HEK293 (cell line): ENCODE measurements at regions not wholly inside any gene's neighbourhood (a gene's known extent, or its start where the extent isn't known, plus 50 kb on each side); places are given as distances from the start of the nearest gene placed in this dataset.
A peak's percentile ranks its signal among the peaks of the same experiment; 100 is the strongest.

ENCODE experiments used
- BCL11B ChIP-seq: fragments of 450-650 bp; formaldehyde crosslinking; IDR thresholded peaks from 2 replicates; pipeline ENCODE4 v1.5.1; 2016; ENCODE audit warnings: low read depth, missing biosample characterization, missing genetic modification characterization
- GLI2 ChIP-seq: fragments of 450-650 bp; formaldehyde crosslinking; IDR thresholded peaks from 2 replicates; pipeline ENCODE4; 2017; ENCODE audit warnings: missing biosample characterization, missing genetic modification characterization, low read depth, borderline replicate concordance
- HOXA7 ChIP-seq: sonication (generic); formaldehyde crosslinking; IDR thresholded peaks from 2 replicates; pipeline ENCODE4 v1.8.1; 2022; ENCODE audit warnings: missing genetic modification reagents, borderline replicate concordance
- INSM2 ChIP-seq: fragments of 450-650 bp; formaldehyde crosslinking; IDR thresholded peaks from 2 replicates; pipeline ENCODE4 v1.5.1; 2016; ENCODE audit warnings: missing biosample characterization, missing genetic modification characterization
- MZF1 ChIP-seq: fragments of 450-650 bp; formaldehyde crosslinking; IDR thresholded peaks from 2 replicates; pipeline ENCODE4 v1.5.1; 2017; ENCODE audit warnings: missing biosample characterization, missing genetic modification characterization, borderline replicate concordance
- OSR2 ChIP-seq: fragments of 450-650 bp; formaldehyde crosslinking; IDR thresholded peaks from 2 replicates; pipeline ENCODE4 v1.5.1; 2016; ENCODE audit warnings: missing biosample characterization, missing genetic modification characterization
- SCRT2 ChIP-seq: fragments of 450-650 bp; formaldehyde crosslinking; IDR thresholded peaks from 2 replicates; pipeline ENCODE4 v1.5.1; 2016; ENCODE audit warnings: missing biosample characterization, missing genetic modification characterization
- SP2 ChIP-seq: fragments of 450-650 bp; formaldehyde crosslinking; IDR thresholded peaks from 2 replicates; pipeline ENCODE4 v1.5.1; 2016; ENCODE audit warnings: missing biosample characterization, missing genetic modification characterization
- ZBTB10 ChIP-seq: fragments of 450-650 bp; formaldehyde crosslinking; IDR thresholded peaks from 2 replicates; pipeline ENCODE4 v1.5.1; 2016; ENCODE audit warnings: missing biosample characterization, missing genetic modification characterization
- ZBTB44 ChIP-seq: fragments of 450-650 bp; IDR thresholded peaks from 2 replicates; pipeline ENCODE4 v1.5.1; 2018; ENCODE audit warnings: missing biosample characterization, mild to moderate bottlenecking, missing genetic modification characterization
- ZBTB48 ChIP-seq: fragments of 450-650 bp; formaldehyde crosslinking; IDR thresholded peaks from 2 replicates; pipeline ENCODE4 v1.5.1; 2016; ENCODE audit warnings: missing biosample characterization, missing genetic modification characterization
- ZBTB49 ChIP-seq: fragments of 450-650 bp; formaldehyde crosslinking; IDR thresholded peaks from 2 replicates; pipeline ENCODE4 v1.5.1; 2016; ENCODE audit warnings: missing biosample characterization, missing genetic modification characterization, low read depth
- ZNF132 ChIP-seq: fragments of 450-650 bp; formaldehyde crosslinking; IDR thresholded peaks from 2 replicates; pipeline ENCODE4 v1.5.1; 2017; ENCODE audit warnings: missing biosample characterization, missing genetic modification characterization, borderline replicate concordance
- ZNF133 ChIP-seq: fragments of 450-650 bp; formaldehyde crosslinking; IDR thresholded peaks from 2 replicates; pipeline ENCODE4 v1.5.1; 2016; ENCODE audit warnings: missing biosample characterization, missing genetic modification characterization
- ZNF157 ChIP-seq: fragments of 450-650 bp; formaldehyde crosslinking; IDR thresholded peaks from 2 replicates; pipeline ENCODE4 v1.5.1; 2016; ENCODE audit warnings: missing biosample characterization, missing genetic modification characterization
- ZNF16 ChIP-seq: fragments of 450-650 bp; formaldehyde crosslinking; IDR thresholded peaks from 2 replicates; pipeline ENCODE4 v1.5.1; 2016; ENCODE audit warnings: low read depth, missing biosample characterization, missing genetic modification characterization
- ZNF223 ChIP-seq: fragments of 450-650 bp; formaldehyde crosslinking; IDR thresholded peaks from 2 replicates; pipeline ENCODE4 v1.5.1; 2016; ENCODE audit warnings: missing biosample characterization, missing genetic modification characterization
- ZNF266 ChIP-seq: fragments of 450-650 bp; formaldehyde crosslinking; IDR thresholded peaks from 2 replicates; pipeline ENCODE4 v1.5.1; 2016; ENCODE audit warnings: missing biosample characterization, missing genetic modification characterization, low read depth
- ZNF354C ChIP-seq: fragments of 450-650 bp; formaldehyde crosslinking; IDR thresholded peaks from 2 replicates; pipeline ENCODE4 v1.5.1; 2016; ENCODE audit warnings: missing biosample characterization, missing genetic modification characterization, low read depth, borderline replicate concordance
- ZNF423 ChIP-seq: fragments of 450-650 bp; formaldehyde crosslinking; IDR thresholded peaks from 2 replicates; pipeline ENCODE4 v1.5.1; 2016; ENCODE audit warnings: missing biosample characterization, missing genetic modification characterization
- ZNF473 ChIP-seq: fragments of 450-650 bp; formaldehyde crosslinking; IDR thresholded peaks from 2 replicates; pipeline ENCODE4 v1.5.1; 2017; ENCODE audit warnings: missing biosample characterization, missing genetic modification characterization
- ZNF521 ChIP-seq: fragments of 450-650 bp; formaldehyde crosslinking; IDR thresholded peaks from 2 replicates; pipeline ENCODE4 v1.5.1; 2017; ENCODE audit warnings: missing biosample characterization, mild to moderate bottlenecking, missing genetic modification characterization
- ZNF560 ChIP-seq: fragments of 450-650 bp; formaldehyde crosslinking; IDR thresholded peaks from 2 replicates; pipeline ENCODE4 v1.5.1; 2017; ENCODE audit warnings: missing biosample characterization, missing genetic modification characterization, borderline replicate concordance
- ZNF600 ChIP-seq: fragments of 450-650 bp; formaldehyde crosslinking; IDR thresholded peaks from 2 replicates; pipeline ENCODE4 v1.5.1; 2016; ENCODE audit warnings: missing biosample characterization, missing genetic modification characterization
- ZNF645 ChIP-seq: fragments of 450-650 bp; formaldehyde crosslinking; IDR thresholded peaks from 2 replicates; pipeline ENCODE4; 2016; ENCODE audit warnings: missing biosample characterization, missing genetic modification characterization
- ZNF692 ChIP-seq: fragments of 450-650 bp; formaldehyde crosslinking; IDR thresholded peaks from 2 replicates; pipeline ENCODE4 v1.5.1; 2016; ENCODE audit warnings: missing biosample characterization, missing genetic modification characterization
- ZNF704 ChIP-seq: fragments of 450-650 bp; formaldehyde crosslinking; IDR thresholded peaks from 2 replicates; pipeline ENCODE4 v1.5.1; 2016; ENCODE audit warnings: missing biosample characterization, missing genetic modification characterization
- ZNF792 ChIP-seq: fragments of 450-650 bp; formaldehyde crosslinking; IDR thresholded peaks from 2 replicates; pipeline ENCODE4 v1.5.1; 2016; ENCODE audit warnings: missing biosample characterization, missing genetic modification characterization

GRCh38 chr10:120978589-120979252 is 127.6 kb downstream of the WDR11 start (continued):
- TF ChIP-seq ZNF704 (tag by site-specific recombination) = no peak
- no peak for TF ChIP-seq ZBTB44 (tag by site-specific recombination)
- no peak for TF ChIP-seq ZBTB48
- TF ChIP-seq ZNF521 (tag by site-specific recombination) = no peak
- no peak for TF ChIP-seq ZNF354C (tag by site-specific recombination)
- TF ChIP-seq ZBTB49 (tag by site-specific recombination) = no peak
- peak; percentile 67 for TF ChIP-seq OSR2
- TF ChIP-seq ZNF692 = 0 out of 2 replicates have a peak, but pooled peaks have one; percentile 63
- TF ChIP-seq HOXA7 (CRISPR knock-in tag) = no peak
- TF ChIP-seq ZNF645 (tag by site-specific recombination) = no peak
- peak; percentile 92 for TF ChIP-seq INSM2 (tag by site-specific recombination)
- TF ChIP-seq ZBTB10 (tag by site-specific recombination) = no peak
- TF ChIP-seq ZNF600 (tag by site-specific recombination) = 0 out of 2 replicates have a peak, but pooled peaks have one; percentile 9
- TF ChIP-seq ZNF16 (tag by site-specific recombination) = no peak
- no peak for TF ChIP-seq ZNF266 (tag by site-specific recombination)
- TF ChIP-seq SP2 (tag by site-specific recombination) = no peak
- TF ChIP-seq ZNF157 = no peak
- TF ChIP-seq ZNF133 (tag by site-specific recombination) = no peak
- no peak for TF ChIP-seq SCRT2 (tag by site-specific recombination)
- TF ChIP-seq BCL11B = 0 out of 2 replicates have a peak, but pooled peaks have one; percentile 43
- TF ChIP-seq ZNF223 (tag by site-specific recombination) = no peak
- no peak for TF ChIP-seq ZNF473 (tag by site-specific recombination)
- 0 out of 2 replicates have a peak, but pooled peaks have one; percentile 24 for TF ChIP-seq ZNF423 (tag by site-specific recombination)
- TF ChIP-seq ZNF560 (tag by site-specific recombination) = no peak
- peak; percentile 73; the same call in 1 of the 2 replicates for TF ChIP-seq GLI2
- no peak for TF ChIP-seq ZNF792 (tag by site-specific recombination)
- TF ChIP-seq MZF1 (tag by site-specific recombination) = peak; percentile 32; the same call in 1 of the 2 replicates
- TF ChIP-seq ZNF132 (tag by site-specific recombination) = no peak
